NCI-H774 (cell line): ENCODE measurements at regions not wholly inside any gene's neighbourhood (a gene's known extent, or its start where the extent isn't known, plus 50 kb on each side); places are given as distances from the start of the nearest gene placed in this dataset.
"Not testable (repeated sequence)": the region's sequence is repeated elsewhere in the genome, so short reads cannot be mapped to it uniquely, and the experiment has no call there.

Experiments
- DNase-seq: peaks from one replicate; lab custom pipeline; 2025; lab: John Stamatoyannopoulos, UW

DNA sequence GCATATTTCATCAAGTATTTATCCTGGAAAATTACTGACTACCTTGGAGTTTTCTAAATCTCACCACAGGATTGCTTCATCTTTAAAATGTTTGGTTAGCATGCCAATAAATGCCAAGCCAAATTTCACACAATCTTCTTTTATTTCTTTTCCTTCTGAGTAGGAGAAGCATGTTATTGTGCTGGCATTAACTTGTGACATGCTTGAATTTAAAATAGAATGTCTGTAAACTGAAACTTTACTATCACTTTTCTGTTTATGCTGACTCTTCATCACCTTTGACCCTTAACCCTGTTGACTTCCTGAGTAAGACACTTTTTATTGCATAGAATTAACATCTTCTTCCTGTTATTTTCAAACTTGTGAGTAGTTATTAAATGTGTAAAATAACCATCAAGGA is 56.2 kb upstream of the LRRTM4 start:
- no peak for DNase-seq

DNA sequence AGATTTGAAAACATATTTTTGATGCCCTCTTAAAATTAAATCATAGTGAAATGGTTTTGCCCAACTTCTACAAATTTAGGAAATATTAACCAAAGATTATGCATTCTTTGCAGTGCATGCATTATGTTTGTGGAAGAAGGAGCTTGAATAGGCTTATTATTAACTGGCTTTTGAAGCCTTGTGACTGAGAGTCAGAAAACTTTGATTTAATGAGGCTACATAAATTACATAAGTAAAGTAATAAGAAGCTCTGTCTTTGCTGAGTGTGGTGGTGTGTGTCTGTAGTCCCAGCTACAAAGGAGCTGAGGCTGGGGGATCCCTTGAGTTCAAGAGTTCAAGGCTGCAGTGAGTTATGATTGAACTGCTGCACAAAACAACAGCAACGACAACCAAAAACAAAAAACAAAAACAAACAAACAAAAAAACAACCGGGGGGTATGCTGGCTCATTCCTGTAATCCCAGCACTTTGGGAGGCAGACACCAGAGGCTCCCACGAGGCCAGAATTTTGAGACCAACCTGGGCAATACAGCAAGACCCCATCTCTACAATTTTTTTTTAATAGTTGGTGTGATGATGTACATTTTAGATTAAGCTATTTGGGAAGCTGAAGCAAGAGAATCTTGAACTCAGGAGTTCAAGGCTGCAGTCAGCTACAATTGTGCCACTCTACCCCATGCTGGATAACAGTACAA is 57.0 kb upstream of the LRRTM4 start:
- no peak for DNase-seq

DNA sequence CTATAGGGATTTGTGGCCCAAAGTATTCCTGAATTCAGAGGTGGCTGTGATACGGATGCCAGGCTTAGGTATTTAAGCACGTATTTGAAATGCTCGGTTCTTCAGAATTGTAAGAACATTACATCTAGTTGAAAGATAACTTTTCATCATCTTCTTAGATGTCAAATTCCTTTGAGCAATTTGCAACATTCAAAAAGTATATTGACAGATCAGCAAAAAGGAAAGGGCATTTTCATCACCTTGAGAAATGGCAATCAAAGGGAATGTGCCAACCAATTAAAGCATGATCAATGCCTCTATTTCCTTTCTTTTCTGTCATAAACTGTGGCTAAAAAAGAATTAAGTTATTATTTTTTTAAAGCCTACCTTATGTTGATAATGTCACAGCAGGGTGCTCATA is 66.3 kb upstream of the LRRTM4 start:
- no peak for DNase-seq

DNA sequence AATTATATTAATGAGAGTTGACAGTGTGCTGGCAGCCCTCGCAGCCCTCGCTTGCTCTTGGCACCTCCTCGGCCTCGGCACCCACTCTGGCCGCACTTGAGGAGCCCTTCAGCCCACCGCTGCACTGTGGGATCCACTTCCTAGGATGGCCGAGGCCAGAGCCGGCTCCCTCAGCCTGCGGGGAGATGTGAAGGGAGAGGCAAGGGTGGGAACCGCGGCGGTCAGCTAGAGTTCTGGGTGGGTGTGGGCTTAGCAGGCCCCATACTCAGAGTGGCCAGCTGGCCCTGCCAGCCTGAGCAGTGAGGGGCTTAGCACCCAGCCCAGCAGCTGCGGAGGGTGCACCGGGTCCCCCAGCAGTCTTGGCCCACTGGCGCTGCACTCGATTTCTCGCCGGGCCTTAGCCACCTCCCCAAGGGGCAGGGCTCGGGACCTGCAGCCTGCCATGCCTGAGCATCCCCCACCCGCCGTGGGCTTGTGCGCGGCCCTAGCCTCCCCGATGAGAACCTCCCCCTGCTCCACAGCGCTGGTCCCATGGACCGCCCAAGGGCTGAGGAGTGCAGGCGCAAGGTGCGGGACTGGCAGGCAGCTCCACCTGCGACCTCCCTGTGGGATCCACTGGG is 68.2 kb upstream of the LRRTM4 start:
- DNase-seq, result no peak

DNA sequence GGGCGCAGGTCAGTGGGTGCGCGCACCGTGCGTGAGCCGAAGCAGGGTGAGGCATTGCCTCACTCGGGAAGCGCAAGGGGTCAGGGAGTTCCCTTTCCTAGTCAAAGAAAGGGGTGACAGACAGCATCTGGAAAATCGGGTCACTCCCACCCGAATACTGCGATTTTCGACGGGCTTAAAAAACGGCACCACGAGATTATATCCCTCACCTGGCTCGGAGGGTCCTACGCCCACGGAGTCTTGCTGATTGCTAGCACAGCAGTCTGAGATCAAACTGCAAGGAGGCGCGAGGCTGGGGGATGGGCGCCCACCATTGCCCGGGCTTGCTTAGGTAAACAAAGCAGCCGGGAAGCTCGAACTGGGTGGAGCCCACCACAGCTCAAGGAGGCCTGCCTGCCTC is 70.8 kb upstream of the LRRTM4 start:
- DNase-seq, result not testable (repeated sequence)

DNA sequence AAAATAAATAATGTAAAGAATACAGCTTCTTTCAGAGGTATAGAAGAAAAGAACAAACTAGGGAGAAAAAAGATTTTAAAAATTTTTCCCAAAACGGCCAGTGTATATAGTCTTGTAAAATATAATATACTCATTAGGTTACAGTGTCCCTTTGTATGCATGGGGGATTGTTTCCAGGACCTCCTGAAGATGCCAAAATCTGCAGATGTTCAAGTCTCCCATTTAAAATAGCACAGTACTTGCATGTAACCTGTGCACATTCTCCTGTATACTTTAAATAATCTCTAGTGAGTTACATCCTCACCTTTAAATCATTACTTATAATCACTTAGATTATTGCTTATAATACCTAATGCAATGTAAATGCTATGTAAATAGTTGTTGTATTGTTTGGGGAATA is 80.6 kb upstream of the LRRTM4 start:
- DNase-seq, result no peak

DNA sequence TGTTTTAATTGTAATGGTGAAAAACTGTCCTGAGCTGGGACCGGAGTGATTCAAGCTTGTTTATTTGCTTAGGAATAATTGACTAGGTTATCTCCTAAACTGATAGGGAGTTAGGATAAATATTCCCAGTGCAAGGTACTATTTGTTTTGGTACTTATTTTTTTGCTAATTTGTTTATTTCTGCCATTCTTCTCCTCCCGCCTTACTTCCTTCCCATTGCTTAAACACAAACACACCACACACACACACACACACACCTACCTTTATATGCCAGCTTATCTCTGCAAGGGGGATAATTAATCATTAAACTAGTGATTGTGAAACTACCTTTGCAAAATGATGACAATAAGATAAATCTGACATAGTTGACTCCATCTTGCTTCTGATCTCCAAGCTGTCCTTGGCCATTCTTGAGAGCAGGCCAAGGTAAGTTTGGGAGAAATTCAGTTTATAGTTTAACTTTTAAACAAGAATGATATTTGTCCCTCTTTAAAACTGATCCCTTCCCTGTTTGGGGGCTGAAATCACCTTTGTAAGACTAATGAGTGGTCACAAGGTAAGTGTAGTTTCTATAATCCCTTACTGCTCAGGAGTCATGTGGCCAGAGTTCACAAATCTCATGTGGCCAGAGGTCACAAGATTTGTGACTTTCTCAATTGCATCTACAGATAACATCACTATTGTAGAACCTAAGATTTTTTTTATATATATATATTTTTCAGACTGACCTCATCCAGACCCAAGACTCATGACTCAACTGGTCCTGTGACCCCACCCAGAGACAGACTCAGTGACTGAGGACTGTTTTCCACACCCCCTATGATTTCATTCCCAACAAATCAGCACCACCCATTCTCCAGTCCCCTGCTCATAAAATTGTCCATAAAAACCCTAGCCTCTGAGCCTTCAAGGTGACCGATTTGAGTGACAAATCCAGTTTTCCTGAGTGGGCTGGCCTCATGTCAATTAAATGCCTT is 83.1 kb upstream of the LRRTM4 start:
- DNase-seq, result no peak

DNA sequence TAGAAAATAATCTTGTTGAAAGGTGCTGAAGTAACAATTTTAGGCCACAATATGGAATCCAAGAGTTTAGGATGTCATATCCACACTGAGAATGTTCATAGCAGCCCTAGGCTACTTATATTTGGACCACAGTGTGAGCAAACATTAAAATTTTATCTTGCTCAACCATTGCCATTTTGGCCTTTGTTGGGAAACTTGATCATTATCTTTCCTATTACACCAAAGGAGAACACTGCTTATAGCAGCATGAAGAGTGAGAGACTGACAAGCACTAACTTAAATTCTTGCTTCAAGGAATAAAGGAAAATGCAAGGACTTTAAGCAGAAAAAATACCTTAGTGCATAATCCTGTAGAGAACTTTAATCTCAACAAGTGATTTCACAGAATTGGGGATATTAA is 86.3 kb upstream of the LRRTM4 start:
- no peak for DNase-seq

DNA sequence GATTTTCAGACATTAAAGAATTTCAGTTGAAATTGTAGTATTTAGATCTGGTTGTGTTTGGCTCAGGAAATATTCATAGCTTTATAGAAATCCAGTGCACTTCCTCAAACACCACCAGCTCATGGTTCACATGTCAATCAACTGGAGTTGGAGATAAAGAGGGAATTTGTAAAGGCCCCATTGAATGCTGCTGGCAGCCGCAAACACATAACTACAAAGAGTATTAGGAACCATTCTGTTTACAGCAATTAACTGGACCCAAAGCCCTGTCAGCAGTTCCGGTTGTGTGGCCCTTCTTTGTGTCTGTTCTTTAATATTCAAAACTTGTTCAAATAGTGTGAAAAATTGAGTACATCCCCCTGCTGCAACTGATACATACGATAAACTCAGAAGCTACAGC is 107.4 kb upstream of the LRRTM4 start:
- peak; percentile 1 for DNase-seq

DNA sequence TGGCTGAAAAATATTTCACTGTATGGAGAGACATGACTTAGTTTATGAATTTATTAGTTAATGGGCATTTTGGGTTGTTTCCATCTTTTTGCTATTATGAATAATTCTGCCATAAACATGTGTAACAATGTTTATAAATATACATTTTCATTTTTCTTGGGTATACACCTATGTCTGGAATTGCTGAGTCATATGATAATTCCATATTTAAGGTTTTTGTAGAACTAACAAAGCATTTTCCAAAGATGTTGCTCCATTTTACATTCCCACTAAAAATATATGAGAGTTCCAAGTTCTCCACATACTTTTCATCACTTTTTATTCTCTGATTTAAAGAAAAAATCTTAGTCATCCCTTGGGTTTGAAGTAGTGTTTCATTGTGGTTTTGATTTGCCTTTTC is 108.8 kb upstream of the LRRTM4 start:
- DNase-seq, result no peak

DNA sequence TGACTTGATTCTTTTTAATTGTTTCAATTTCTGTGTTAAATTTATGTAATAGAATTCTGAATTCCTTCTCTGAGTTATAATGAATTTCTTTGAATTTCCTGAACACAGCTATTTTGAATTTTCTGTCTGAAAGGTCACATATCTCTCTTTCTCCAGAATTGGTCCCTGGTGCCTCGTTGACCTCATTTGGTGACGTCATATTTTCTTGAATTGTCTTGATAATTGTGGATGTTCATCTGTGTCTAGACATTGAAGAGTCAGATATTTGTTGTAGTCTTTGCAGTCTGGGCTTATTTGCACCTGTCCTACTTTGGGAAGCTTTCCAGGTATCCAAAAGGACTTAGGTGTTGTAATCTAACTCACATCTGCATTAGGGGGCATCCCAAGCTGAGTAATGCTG is 111.4 kb upstream of the LRRTM4 start:
- no peak for DNase-seq

DNA sequence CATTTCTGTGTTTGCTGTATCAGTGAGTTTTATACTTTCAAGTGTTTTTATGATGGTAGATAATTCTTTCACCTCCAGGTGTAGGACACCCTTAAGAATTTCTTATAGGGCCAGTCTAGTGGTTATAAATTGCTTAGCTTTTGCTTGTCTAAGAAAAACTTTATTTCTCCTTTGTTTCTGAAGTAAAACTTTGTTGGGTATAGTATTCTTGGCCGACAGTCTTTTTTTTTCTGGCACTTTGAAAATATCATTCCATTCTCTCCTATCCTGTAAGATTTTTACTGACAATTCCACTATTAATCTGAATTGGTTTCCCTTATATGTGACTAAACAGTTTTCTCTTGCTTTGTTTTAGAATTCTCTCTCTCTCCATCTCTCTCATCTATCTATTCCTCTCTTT is 118.7 kb upstream of the LRRTM4 start:
- DNase-seq, result no peak

DNA sequence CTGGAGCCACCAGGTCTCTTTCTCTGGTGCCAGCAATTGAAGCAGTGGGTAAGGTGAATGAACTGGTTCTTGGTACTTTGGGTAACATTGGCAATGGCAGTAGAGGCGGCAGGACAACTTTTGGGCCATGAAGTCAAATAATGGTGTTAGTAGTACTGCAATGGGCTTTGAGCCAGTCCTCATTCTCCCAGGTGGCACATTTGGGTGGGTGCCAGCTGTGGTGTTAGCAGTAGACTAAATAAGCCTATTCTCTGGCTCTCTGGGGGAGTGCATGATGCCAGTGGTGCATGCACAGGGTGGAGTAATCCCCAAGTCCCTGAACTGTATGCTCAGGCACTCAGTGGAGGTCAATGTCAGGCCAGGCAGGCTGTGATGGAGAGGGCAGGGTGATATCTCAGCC is 120.2 kb upstream of the LRRTM4 start:
- DNase-seq, result no peak

DNA sequence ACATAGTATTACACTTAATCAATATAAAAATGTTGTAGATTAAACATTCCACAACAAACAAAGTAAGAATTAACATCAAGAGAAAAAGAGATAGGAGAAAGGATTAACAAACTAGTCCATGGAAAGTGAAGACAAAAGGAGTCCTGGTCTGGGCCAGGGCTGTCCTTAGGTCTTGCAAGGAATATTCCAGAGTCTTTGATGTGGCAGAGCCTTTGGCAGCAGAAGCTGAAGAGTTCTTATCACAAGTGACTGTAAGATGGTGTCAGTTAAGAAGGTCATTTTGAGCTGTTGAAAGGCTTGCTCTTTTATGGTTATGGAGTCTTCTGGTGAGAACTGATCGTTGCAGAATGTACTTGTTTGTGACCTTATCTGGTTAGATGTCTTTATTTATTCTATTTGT is 127.7 kb upstream of the LRRTM4 start:
- DNase-seq, result no peak

DNA sequence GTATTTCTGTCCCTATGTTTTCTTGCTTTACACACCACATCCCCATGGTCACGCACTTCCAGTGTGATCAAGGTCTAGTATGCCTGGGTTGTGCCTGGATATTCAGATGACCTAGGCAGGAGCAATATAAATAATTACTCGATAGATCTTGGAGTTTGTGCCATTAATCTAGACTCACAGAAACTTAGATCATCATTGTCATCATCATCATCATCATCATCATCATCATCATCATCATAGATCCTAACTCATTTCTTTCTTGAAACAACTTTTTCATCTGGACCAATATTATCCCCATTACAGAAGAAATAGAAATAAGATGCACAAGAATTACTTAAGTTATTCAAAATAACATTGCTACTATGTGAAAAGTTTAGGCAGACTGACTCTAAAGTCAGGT is 130.3 kb upstream of the LRRTM4 start:
- DNase-seq, result no peak

DNA sequence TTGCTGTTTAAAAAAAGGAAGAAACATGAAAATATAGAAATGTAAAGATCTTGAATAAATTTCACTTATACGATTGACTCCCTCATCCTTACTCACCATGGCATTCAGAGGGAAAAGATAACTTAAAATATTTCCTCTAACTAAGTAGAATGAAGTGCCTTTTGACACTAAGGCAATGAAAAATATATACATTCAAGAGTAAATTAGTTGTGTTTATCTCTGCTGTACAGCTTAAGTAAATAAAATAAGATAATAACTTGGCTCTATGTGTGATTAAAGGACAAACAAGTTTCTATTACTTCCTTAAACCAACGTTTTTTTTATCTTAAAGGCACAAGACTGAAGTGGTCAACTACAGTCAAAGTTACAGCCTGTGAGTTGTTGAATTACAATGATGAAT is 142.3 kb upstream of the LRRTM4 start:
- DNase-seq, result no peak

DNA sequence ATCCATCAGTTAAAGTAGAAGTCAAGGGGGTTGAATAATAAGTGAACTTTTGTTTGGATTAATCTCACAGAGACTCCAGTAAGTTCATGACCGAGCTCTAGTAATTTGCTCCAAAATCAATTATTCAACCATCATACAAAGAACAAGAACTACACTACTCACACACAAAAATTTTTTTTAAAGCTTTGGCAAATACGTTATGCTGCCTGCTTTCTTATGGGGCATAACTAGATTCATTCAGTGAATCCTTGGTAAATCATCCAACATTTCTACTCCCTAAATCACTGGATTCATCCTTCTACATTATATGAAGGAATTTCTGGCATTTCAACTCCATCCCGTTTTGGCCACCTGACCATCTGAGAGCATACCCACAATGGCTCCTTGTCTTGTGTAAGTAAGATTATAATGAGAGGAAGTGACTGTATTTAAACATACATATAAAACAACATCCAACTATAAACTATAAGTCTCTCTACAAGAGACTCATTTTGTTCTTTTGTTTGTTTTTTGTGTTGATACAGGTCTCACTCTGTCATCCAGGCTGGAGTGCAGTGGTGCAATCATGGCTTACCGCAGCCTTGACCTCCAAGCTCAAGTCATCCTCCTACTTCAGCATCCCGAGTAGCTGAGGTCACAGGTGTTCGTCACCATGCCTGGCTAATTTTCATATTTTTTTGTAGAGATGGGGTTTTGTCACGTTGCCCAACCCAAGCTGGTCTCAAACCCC is 144.2 kb upstream of the LRRTM4 start:
- no peak for DNase-seq

DNA sequence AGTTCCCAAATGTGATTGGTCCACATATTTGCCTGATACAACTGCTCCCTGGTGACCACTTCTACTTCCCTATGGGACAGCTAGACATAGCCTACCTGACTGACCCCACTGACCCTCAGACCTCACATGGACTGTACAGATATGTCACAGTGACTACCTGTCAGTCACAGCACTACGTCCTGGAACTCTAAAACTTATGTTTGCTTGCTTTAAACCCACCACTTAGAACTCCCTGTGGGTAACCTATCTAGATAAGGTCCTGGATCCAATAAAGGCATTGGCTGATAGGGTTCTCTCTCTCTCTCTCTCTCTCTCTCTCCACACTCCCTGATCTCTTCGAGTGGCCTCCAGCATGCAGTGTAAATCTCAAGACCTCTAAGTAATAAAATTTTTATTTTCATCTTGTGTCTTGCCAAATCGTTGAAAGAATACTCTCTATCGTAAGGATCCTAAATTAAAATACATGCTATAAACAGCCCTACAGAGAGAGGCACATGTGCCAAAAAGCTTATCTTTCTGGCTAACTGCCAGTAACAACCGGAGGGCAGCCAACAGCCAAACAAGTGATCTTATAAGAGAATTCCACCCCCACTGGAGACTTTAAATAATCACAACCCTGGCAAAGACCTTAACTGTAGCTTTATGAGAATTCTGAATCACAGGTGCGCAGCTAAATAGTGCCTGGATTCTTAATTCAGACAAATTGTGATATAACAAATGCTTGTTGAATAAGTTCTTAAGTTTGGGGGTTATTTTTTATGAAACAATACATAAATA is 162.6 kb upstream of the LRRTM4 start:
- DNase-seq, result not testable (repeated sequence)

DNA sequence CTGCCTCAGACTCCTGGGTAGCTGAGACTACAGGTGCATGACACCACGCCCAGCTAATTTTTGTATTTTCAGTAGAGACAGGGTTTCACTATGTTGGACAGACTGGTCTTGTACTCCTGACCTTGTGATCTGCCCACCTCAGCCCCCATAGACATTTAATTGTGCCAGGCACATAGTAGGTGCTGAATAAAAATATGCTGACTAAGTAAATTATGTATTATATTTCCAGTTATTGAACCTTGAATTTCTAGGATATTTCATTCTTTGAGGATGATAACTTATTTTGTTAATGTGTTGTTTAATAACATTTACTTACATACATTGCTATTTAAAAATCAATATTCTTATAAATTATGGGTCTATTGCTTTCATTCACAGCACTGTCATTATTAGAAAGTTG is 190.4 kb upstream of the LRRTM4 start:
- DNase-seq, result no peak

DNA sequence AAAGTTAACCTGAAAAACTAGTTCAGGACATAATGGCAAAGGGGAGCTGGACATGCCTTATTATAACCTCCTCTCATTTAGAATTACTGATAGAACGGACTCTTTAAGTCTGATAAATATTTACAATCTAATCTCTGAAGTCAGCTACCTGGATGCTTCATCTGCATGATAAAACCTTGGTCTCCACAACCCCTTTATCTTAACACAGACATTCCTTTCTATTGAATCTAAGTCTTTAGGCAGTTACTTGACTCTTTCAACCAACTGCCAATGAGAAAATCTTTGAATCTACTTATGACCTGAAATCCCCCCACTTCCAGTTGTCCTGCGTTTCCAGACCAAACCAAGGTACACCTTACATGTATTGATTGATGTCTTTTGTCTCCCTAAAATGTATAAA is 191.2 kb upstream of the LRRTM4 start:
- no peak for DNase-seq

DNA sequence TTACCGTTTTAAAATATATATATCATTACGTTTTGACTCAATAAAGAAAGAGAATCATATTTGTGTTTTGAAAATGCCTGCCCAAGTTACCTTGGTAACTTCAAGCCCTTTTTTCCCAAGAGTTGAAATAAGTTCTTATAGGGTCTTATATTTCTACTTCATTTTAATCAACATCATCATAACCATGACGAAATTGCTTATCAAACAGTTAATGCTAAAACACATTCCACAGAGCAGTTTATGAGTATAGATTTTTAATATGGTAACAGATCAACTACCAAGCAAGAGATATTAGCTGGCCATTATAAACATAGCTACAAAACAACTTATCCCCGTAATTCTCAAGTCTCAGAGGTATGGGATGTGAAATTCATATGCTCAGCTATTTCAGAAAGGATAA is 197.9 kb upstream of the LRRTM4 start:
- no peak for DNase-seq

DNA sequence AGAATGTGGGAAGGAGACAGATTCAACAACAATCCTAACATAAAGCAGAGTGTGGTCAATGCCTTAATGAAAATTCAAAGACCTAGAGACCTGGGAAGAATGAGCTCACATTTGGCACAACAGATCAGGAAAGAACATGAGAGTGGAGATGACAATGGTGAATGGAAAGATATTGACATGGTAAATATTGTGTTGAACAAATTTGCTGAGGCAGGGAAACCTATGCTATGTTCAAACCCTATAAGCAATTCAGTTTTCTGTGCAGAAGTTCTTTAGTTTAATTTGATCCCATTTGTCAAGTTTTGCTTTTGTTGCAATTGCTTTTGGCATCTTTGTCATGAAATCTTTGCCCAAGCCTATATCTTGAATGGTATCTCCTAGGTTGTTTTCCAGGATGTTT is 199.4 kb upstream of the LRRTM4 start:
- DNase-seq, result no peak
